GM19468 (cell line): ENCODE measurements at regions not wholly inside any gene's neighbourhood (a gene's known extent, or its start where the extent isn't known, plus 50 kb on each side); places are given as distances from the start of the nearest gene placed in this dataset.

ENCODE experiments used
- ATAC-seq: cut with Tn5 transposase; IDR thresholded peaks from one replicate; pipeline ENCODE4 v1.9.1; 2021; ENCODE audit warnings: mild to moderate bottlenecking, moderate library complexity, moderate number of reproducible peaks; ENCODE audit not compliant: unreplicated experiment; ENCODE audit errors: extremely low read depth

GRCh38 chr20:40805592-40805991 is 116.6 kb upstream of the MAFB start:
- no peak for ATAC-seq

GRCh38 chr20:40806929-40807820 is 118.1 kb upstream of the MAFB start:
- no peak for ATAC-seq

GRCh38 chr20:40807821-40808170 is 118.8 kb upstream of the MAFB start:
- no peak for ATAC-seq

GRCh38 chr20:40808936-40809335 is 119.9 kb upstream of the MAFB start:
- ATAC-seq, result no peak

GRCh38 chr20:40809361-40809760 is 120.3 kb upstream of the MAFB start:
- ATAC-seq, result no peak

- no peak for ATAC-seq
Observed at GRCh38 chr20:40810332-40811000, 121.4 kb upstream of the MAFB start.

GRCh38 chr20:40811004-40811403 is 122.0 kb upstream of the MAFB start:
- no peak for ATAC-seq

- no peak for ATAC-seq
Observed at GRCh38 chr20:40811660-40812414, 122.8 kb upstream of the MAFB start.

GRCh38 chr20:40812415-40812925 is 123.4 kb upstream of the MAFB start:
- ATAC-seq, result no peak

- no peak for ATAC-seq
Observed at GRCh38 chr20:40813029-40813431, 124.0 kb upstream of the MAFB start.

GRCh38 chr20:40813708-40814630 is 124.9 kb upstream of the MAFB start:
- ATAC-seq, result no peak

- no peak for ATAC-seq
Observed at GRCh38 chr20:40814631-40814960, 125.6 kb upstream of the MAFB start.

- ATAC-seq, result no peak
Observed at GRCh38 chr20:40815156-40816038, 126.4 kb upstream of the MAFB start.

GRCh38 chr20:40816039-40816352 is 127.0 kb upstream of the MAFB start:
- no peak for ATAC-seq

- ATAC-seq, result no peak
Observed at GRCh38 chr20:40821429-40821828, 132.4 kb upstream of the MAFB start.

GRCh38 chr20:40826699-40827098 is 137.7 kb upstream of the MAFB start:
- no peak for ATAC-seq

- ATAC-seq, result no peak
Observed at GRCh38 chr20:40835321-40835720, 146.3 kb upstream of the MAFB start.

GRCh38 chr20:40838509-40838908 is 149.5 kb upstream of the MAFB start:
- ATAC-seq, result no peak

- no peak for ATAC-seq
Observed at GRCh38 chr20:40843251-40843650, 154.2 kb upstream of the MAFB start.
